GM23338 (cell line): ENCODE measurements at regions not wholly inside any gene's neighbourhood (a gene's known extent, or its start where the extent isn't known, plus 50 kb on each side); places are given as distances from the start of the nearest gene placed in this dataset.

Experiments
- ATAC-seq: fragments of 200-7000 bp; cut with Tn5 transposase; 3 replicates; pipeline ENCODE4 v1.9.1; 2020
- DNase-seq: peaks from one replicate; pipeline ENCODE4 v3.0.0-alpha.2; 2015; ENCODE audit warnings: low spot score
- H2AFZ ChIP-seq: fragments of 200-600 bp; sonication (generic); 2 replicates; pipeline ENCODE4 v1.8.0; 2016; ENCODE audit warnings: antibody characterized with exemption, mild to moderate bottlenecking, moderate library complexity
- H3F3A ChIP-seq: fragments of 200-600 bp; sonication (generic); replicated peaks from 2 replicates; pipeline ENCODE4 v1.8.0; 2017; ENCODE audit warnings: antibody characterized with exemption, mixed run types, low read depth
- H3K27ac ChIP-seq: fragments of 200-600 bp; sonication (generic); 2 replicates; pipeline ENCODE4 v1.6.1; 2016; ENCODE audit warnings: low read depth
- H3K27me3 ChIP-seq: fragments of 200-600 bp; sonication (generic); 2 replicates; pipeline ENCODE4 v1.8.0; 2016; ENCODE audit warnings: mild to moderate bottlenecking, mixed run types, moderate library complexity; ENCODE audit not compliant: insufficient read depth
- H3K36me3 ChIP-seq: fragments of 200-600 bp; sonication (generic); 2 replicates; pipeline ENCODE4 v1.8.0; 2016; ENCODE audit warnings: mild to moderate bottlenecking; ENCODE audit not compliant: insufficient read depth
- H3K4me1 ChIP-seq: fragments of 200-600 bp; sonication (generic); 2 replicates; pipeline ENCODE4 v1.8.0; 2016; ENCODE audit warnings: mild to moderate bottlenecking, moderate library complexity; ENCODE audit not compliant: insufficient read depth
- H3K4me2 ChIP-seq: fragments of 200-600 bp; sonication (generic); 2 replicates; pipeline ENCODE4 v1.7.1; 2017; ENCODE audit warnings: mixed run types
- H3K4me3 ChIP-seq: fragments of 200-600 bp; sonication (generic); 2 replicates; pipeline ENCODE4 v1.6.1; 2016; ENCODE audit warnings: mixed run types
- H3K79me2 ChIP-seq: fragments of 200-600 bp; sonication (generic); replicated peaks from 2 replicates; pipeline ENCODE4 v1.8.0; 2017; ENCODE audit warnings: mild to moderate bottlenecking; ENCODE audit not compliant: insufficient read depth
- H3K9me2 ChIP-seq: fragments of 200-600 bp; sonication (generic); 2 replicates; pipeline ENCODE4 v1.8.0; 2017; ENCODE audit not compliant: insufficient read depth
- H4K20me1 ChIP-seq: fragments of 200-600 bp; sonication (generic); replicated peaks from 2 replicates; pipeline ENCODE4 v1.8.0; 2017; ENCODE audit warnings: mild to moderate bottlenecking; ENCODE audit not compliant: insufficient read depth
- H3K27ac Mint-ChIP-seq: 2 replicates; pipeline ENCODE4 v1.8.0; 2020; ENCODE audit warnings: inconsistent platforms, mild to moderate bottlenecking, moderate library complexity, mixed read lengths
- H3K27me3 Mint-ChIP-seq: 3 replicates; pipeline ENCODE4 v1.8.0; 2022; ENCODE audit warnings: low read depth, mild to moderate bottlenecking, moderate library complexity, mixed read lengths, inconsistent platforms; ENCODE audit not compliant: insufficient read depth, poor library complexity
- H3K36me3 Mint-ChIP-seq: 3 replicates; pipeline ENCODE4 v1.8.0; 2021; ENCODE audit warnings: low read depth, mild to moderate bottlenecking, inconsistent platforms, moderate library complexity, mixed read lengths
- H3K4me1 Mint-ChIP-seq: 3 replicates; pipeline ENCODE4 v1.8.0; 2020; ENCODE audit warnings: mild to moderate bottlenecking, inconsistent platforms, mixed read lengths
- H3K4me3 Mint-ChIP-seq: 3 replicates; pipeline ENCODE4 v1.8.0; 2021; ENCODE audit warnings: moderate library complexity, mild to moderate bottlenecking, inconsistent platforms, mixed read lengths
- H3K9me3 Mint-ChIP-seq: 3 replicates; pipeline ENCODE4 v1.8.0; 2020; ENCODE audit warnings: moderate library complexity, mild to moderate bottlenecking, inconsistent platforms, mixed read lengths
- EZH2 ChIP-seq: fragments of 200-600 bp; sonication (generic); IDR thresholded peaks from one replicate; pipeline ENCODE4 v1.8.0; 2017; ENCODE audit warnings: antibody characterized with exemption, mild to moderate bottlenecking, low read depth; ENCODE audit not compliant: unreplicated experiment
- EZH2phosphoT487 ChIP-seq: fragments of 200-600 bp; sonication (generic); IDR thresholded peaks from one replicate; pipeline ENCODE4 v1.8.1; 2018; ENCODE audit warnings: antibody characterized with exemption; ENCODE audit not compliant: unreplicated experiment
- JUNB ChIP-seq: IDR thresholded peaks from one replicate; pipeline ENCODE4 v1.6.1; 2016; ENCODE audit warnings: antibody characterized with exemption; ENCODE audit not compliant: unreplicated experiment
- NANOG ChIP-seq: IDR thresholded peaks from 2 replicates; pipeline ENCODE4 v1.6.1; 2016; ENCODE audit warnings: antibody characterized with exemption, borderline replicate concordance
- POLR2AphosphoS5 ChIP-seq: IDR thresholded peaks from 2 replicates; pipeline ENCODE4 v1.6.1; 2016; ENCODE audit warnings: antibody characterized with exemption, low read depth
- REST ChIP-seq: IDR thresholded peaks from one replicate; pipeline ENCODE4 v1.6.1; 2018; ENCODE audit warnings: antibody characterized with exemption; ENCODE audit not compliant: unreplicated experiment
- STAT1 ChIP-seq: IDR thresholded peaks from one replicate; pipeline ENCODE4 v1.6.1; 2016; ENCODE audit warnings: antibody characterized with exemption; ENCODE audit not compliant: unreplicated experiment
- ZNF114 ChIP-seq: fragments of 250-450 bp; sonication (Bioruptor Pico); IDR thresholded peaks from 2 replicates; pipeline ENCODE4 v1.5.0; 2020; ENCODE audit warnings: mild to moderate bottlenecking, moderate library complexity
- ZNF331 ChIP-seq: fragments of 250-450 bp; sonication (Bioruptor Pico); IDR thresholded peaks from 2 replicates; pipeline ENCODE4 v1.5.0; 2020; ENCODE audit warnings: low read depth, mild to moderate bottlenecking, moderate library complexity
- ZNF462 ChIP-seq: fragments of 250-450 bp; sonication (Bioruptor Pico); IDR thresholded peaks from 2 replicates; pipeline ENCODE4 v1.5.0; 2020; ENCODE audit warnings: mild to moderate bottlenecking, moderate library complexity

GRCh38 chr5:143537056-143537455 lies 133.6 kb upstream of the NR3C1 start:
- no peak overlapping the region for H2AFZ ChIP-seq
- no peaks in the 10 kb centered on the region for H3K79me2 ChIP-seq
- TF ChIP-seq REST (no peak), STAT1 (no peak), ZNF462 (CRISPR knock-in tag) (no peak), ZNF114 (CRISPR knock-in tag) (no peak), POLR2AphosphoS5 (no peak), NANOG (no peak), JUNB (no peak), ZNF331 (no peak), EZH2phosphoT487 (no peak), EZH2 (no peak)
- ATAC-seq, result no peak
- H3K36me3 Mint-ChIP-seq, result no peaks in the 10 kb centered on the region
- no peak overlapping the region for H3K4me3 ChIP-seq
- no peaks in the 10 kb centered on the region for H3K27me3 Mint-ChIP-seq
- no peak overlapping the region for H3K4me3 Mint-ChIP-seq
- H3K9me3 Mint-ChIP-seq, result peaks cover 4% of the 10 kb centered on the region; the same call in 2 of the 3 replicates
- peaks cover 8% of the 10 kb centered on the region; the same call in 1 of the 2 replicates for H3K4me1 ChIP-seq
- peaks cover 14% of the 10 kb centered on the region; the same call in 2 of the 3 replicates for H3K4me1 Mint-ChIP-seq
- no peak for DNase-seq
- H3K36me3 ChIP-seq, result no peaks in the 10 kb centered on the region
- H3K27ac Mint-ChIP-seq, result no peak overlapping the region
- H3K27me3 ChIP-seq, result no peaks in the 10 kb centered on the region
- no peaks in the 10 kb centered on the region; the same call in 1 of the 2 replicates for H3K9me2 ChIP-seq
- no peak overlapping the region for H3K4me2 ChIP-seq
- no peaks in the 10 kb centered on the region for H4K20me1 ChIP-seq
- no peak overlapping the region for H3K27ac ChIP-seq
- H3F3A ChIP-seq, result no peaks in the 10 kb centered on the region
